RWPE1 (cell line): ENCODE measurements at regions not wholly inside any gene's neighbourhood (a gene's known extent, or its start where the extent isn't known, plus 50 kb on each side); places are given as distances from the start of the nearest gene placed in this dataset.

ENCODE experiments used
- CTCF ChIA-PET: fragments of 350-600 bp; sonication (Branson Sonifier 250); formaldehyde crosslinking; extraction: SDS; loops from one replicate; lab custom pipeline; 2021; lab: Yijun Ruan, JAX
- POLR2A ChIA-PET: fragments of 400-600 bp; formaldehyde crosslinking; extraction: SDS; loops from one replicate; lab custom pipeline; 2020; ENCODE audit warnings: antibody characterized with exemption; ENCODE audit not compliant: low non-redundant PET; lab: Yijun Ruan, JAX
- DNase-seq: peaks from one replicate; pipeline ENCODE4 v3.0.0; 2012; ENCODE audit warnings: low spot score
- H3K27ac ChIP-seq: fragments of 450-650 bp; 2 replicates; pipeline ENCODE4 v1.5.1; 2017
- TF ChIP-seq, protein P1 (sequence below): fragments of 450-650 bp; conservative IDR thresholded peaks from 2 replicates; pipeline ENCODE4 v1.5.1; 2017; ENCODE audit warnings: low read depth, mild to moderate bottlenecking

DNA sequence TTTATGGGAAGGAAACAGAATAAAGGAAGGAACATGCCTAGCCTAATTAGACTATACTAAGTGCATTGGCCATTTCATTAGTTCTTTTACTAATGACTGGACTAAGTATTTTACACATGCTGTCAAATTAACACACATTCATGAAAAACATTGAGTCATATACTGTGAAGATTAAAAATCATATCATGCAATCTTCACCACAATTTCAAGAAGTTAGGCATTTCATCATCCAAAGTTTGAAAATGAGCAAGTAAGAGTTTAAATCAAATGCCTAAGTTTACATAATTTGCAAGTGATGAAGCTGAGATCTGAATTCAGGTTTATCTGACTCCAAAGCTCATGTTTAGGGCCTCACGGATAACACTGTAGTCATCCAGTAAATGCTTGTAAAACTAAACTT, 601.0 kb downstream of the PDCD6IP start:
- ChIA-PET POLR2A (no interaction called here), CTCF (no interaction called here)
- no peak overlapping the region for H3K27ac ChIP-seq
- TF ChIP-seq, protein P1, sequence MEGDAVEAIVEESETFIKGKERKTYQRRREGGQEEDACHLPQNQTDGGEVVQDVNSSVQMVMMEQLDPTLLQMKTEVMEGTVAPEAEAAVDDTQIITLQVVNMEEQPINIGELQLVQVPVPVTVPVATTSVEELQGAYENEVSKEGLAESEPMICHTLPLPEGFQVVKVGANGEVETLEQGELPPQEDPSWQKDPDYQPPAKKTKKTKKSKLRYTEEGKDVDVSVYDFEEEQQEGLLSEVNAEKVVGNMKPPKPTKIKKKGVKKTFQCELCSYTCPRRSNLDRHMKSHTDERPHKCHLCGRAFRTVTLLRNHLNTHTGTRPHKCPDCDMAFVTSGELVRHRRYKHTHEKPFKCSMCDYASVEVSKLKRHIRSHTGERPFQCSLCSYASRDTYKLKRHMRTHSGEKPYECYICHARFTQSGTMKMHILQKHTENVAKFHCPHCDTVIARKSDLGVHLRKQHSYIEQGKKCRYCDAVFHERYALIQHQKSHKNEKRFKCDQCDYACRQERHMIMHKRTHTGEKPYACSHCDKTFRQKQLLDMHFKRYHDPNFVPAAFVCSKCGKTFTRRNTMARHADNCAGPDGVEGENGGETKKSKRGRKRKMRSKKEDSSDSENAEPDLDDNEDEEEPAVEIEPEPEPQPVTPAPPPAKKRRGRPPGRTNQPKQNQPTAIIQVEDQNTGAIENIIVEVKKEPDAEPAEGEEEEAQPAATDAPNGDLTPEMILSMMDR, result no peak
- no peak for DNase-seq

DNA sequence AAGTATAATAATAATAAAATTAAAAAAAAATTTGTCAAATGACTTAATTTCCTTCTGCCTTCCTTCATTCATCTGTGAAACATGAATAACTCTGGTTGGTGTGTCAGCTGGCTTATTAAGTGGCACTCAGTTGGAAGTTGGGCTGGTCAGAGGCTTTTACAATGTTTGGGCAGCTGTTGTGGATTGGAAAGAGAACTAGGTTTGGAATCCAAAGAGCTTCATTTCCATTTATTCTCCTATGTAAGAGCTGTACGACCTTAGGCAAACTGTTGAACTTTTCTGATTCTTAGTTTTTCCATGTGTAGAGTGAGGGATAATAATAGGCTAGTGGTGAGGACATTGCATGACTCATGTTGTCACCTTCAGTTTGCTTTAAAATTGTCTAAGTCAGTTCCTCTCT, 606.7 kb downstream of the PDCD6IP start:
- ChIA-PET CTCF (interaction anchor here (0.6 kb wide), 1 partner anchor 59 kb away, joined by 3 read pairs; no protein-coding TSS in a partner anchor), POLR2A (no interaction called here)
- TF ChIP-seq, protein P1, result no peak
- no peak for DNase-seq
- no peak overlapping the region for H3K27ac ChIP-seq

DNA sequence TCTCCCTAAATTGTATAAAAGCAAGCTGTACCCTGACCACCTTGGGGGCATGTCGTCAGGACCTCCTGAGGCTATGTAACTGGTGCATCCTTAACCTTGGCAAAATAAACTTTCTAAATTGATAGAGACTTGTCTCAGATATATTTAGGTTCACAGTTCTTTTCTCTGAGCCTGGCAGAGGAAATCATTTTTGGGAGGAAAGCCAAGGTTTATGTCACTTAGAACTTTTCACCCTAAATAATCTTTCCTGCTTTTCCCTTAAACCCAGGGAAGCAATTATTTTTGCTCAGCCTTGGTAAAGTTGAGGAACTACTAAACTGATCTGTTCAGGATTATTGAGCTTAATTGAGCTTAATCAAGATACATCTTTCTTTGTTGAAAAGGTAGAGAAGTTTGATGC, 608.9 kb downstream of the PDCD6IP start:
- ChIA-PET CTCF (no interaction called here), POLR2A (no interaction called here)
- TF ChIP-seq, protein P1, result no peak
- DNase-seq, result no peak
- no peak overlapping the region for H3K27ac ChIP-seq

DNA sequence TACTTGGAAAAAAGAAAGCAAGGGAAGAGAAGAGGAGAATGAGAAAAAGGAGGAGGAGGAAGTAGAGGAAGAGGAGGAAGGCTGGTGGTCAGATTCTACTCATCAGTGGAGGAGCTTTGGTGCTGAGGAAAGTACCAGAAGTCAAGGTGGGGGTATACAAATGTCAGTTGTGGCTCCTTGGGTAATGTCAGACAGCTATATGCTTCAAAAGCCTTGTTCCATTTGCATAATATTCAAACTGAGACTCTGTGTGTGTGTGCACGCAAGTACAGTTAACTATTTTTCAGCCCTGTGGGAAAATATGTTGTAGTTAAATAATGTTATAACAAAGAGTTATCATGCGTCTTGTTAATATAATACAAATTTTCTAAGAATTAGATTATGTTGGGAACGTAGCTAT, 609.7 kb downstream of the PDCD6IP start:
- CTCF ChIA-PET, result no interaction called here
- DNase-seq, result no peak
- POLR2A ChIA-PET, result no interaction called here

DNA sequence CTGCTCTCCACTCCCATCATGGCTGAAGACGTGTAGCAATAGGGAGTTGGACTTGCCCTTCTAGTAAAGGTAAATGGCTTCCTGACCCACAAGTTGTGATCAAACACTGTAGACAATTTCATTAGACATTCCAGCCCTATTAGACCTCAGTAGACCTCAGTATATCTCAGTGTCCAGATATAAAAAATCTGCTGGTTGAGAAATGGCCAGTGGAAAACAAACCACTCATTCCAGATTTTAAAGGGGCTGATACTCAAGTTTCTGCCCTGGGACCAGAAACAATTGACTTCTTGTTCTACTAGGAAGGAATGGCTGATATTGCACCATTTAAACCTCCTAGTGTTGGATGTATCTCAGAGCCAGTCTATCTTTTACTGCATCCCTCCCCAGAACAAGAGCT, 613.2 kb downstream of the PDCD6IP start:
- POLR2A ChIA-PET, result no interaction called here
- TF ChIP-seq, protein P1, result no peak
- CTCF ChIA-PET, result no interaction called here
- no peak overlapping the region for H3K27ac ChIP-seq
- no peak for DNase-seq

More for the DNA sequence above, 609.7 kb downstream of the PDCD6IP start:
- TF ChIP-seq, protein P1, result no peak
- H3K27ac ChIP-seq, result no peak overlapping the region

DNA sequence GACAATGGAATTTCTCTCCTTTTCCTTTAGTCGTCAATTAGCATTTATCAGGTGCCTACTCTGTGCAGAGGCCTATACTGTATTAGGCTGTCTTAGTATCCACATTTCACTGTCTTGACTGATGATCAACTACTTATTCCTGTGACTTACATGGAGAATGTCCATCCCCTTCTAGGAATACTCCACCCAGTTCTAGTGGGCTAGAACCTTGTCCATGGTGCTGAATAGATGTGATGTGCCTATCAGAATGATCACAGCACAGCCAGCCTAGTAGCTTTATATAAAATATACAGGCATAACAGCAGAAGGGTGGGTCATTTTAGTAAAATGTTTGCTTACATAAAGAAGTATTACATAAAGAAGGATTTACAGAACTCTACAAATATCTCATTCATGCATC, 621.4 kb downstream of the PDCD6IP start:
- POLR2A ChIA-PET, result no interaction called here
- CTCF ChIA-PET, result interaction anchor here (0.8 kb wide), 1 partner anchor 135 kb away, joined by 7 read pairs; no protein-coding TSS in a partner anchor
- DNase-seq, result no peak
- TF ChIP-seq, protein P1, result no peak
- no peak overlapping the region for H3K27ac ChIP-seq

DNA sequence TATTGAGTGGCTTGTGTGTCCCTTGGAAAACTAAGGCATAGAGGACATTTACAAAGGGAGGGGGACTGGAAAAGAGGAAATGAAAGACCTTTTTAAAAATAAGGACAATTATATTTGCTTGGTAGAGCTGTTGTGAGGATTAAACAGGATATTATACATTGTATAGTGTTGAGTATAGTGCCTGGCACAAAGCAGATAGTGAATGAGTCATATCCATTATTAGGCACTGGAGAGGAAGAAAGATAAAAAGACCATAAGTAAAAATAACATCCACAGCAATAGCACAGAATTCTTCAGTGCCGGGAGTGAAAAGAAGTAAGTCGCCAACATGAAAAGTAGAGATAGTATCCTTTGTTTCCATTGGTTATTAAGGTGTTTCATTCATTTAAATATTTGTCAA, 623.3 kb downstream of the PDCD6IP start:
- no peak for DNase-seq
- no peak overlapping the region for H3K27ac ChIP-seq
- CTCF ChIA-PET, result no interaction called here
- POLR2A ChIA-PET, result no interaction called here
- TF ChIP-seq, protein P1, result no peak
